ENCODE measurements at regions not wholly inside any gene's neighbourhood (a gene's known extent, or its start where the extent isn't known, plus 50 kb on each side); places are given as distances from the start of the nearest gene placed in this dataset.

DNA sequence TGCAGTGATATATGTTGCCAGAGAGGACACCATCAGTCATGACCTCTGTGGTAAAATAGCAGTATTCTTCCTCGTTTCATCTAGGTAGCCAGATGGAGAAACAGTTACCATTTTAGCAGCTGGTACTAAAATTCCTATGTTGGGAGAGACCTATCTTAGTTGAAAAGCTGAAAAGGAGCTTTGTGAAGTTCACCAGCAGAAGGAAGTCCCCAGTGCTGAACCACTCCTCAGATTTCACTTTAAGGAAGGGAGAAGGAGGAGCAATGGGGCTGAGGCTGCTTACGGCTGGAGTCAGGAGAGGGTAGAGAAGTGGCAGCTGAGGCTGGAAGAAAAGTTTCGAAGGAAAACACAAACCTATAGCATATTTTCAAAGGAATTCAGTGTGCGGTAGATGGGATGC is 103.7 kb downstream of the ATXN3L start:
- TF ChIP-seq CTCF (IDR thresholded peaks at IDR 0.05), result no peak
- TF ChIP-seq POLR2A (IDR thresholded peaks at IDR 0.05), result no peak

Measured in body of pancreas (tissue), 4 donors.